AG10803 (cell line): ENCODE measurements at regions not wholly inside any gene's neighbourhood (a gene's known extent, or its start where the extent isn't known, plus 50 kb on each side); places are given as distances from the start of the nearest gene placed in this dataset.

Source experiments
- DNase-seq: peaks from one replicate; pipeline ENCODE4 v3.0.0; 2010; ENCODE audit warnings: low read depth
- H3K4me3 ChIP-seq: 2 replicates; pipeline ENCODE4 v1.5.1; 2011; ENCODE audit warnings: mild to moderate bottlenecking, low read length, control low read depth
- CTCF ChIP-seq: conservative IDR thresholded peaks from 2 replicates; pipeline ENCODE4 v1.5.1; 2011; ENCODE audit warnings: mild to moderate bottlenecking, low read length, control low read depth, inconsistent platforms

GRCh38 chr11:103547691-103548090 lies 438.5 kb downstream of the DYNC2H1 start:
- DNase-seq = no peak
- no peak for TF ChIP-seq CTCF

GRCh38 chr11:103548838-103549237 lies 439.6 kb downstream of the DYNC2H1 start:
- H3K4me3 ChIP-seq = no peak overlapping the region
- no peak for DNase-seq
- TF ChIP-seq CTCF = no peak

More at GRCh38 chr11:103547691-103548090, 438.5 kb downstream of the DYNC2H1 start:
- no peak overlapping the region for H3K4me3 ChIP-seq

GRCh38 chr11:103550811-103551210 lies 441.6 kb downstream of the DYNC2H1 start:
- no peak for DNase-seq
- H3K4me3 ChIP-seq = no peak overlapping the region
- TF ChIP-seq CTCF = no peak

- no peak for DNase-seq
- no peak overlapping the region for H3K4me3 ChIP-seq
- TF ChIP-seq CTCF = no peak
Measured at GRCh38 chr11:103552086-103552485, 442.9 kb downstream of the DYNC2H1 start.

GRCh38 chr11:103556171-103556570 lies 446.9 kb downstream of the DYNC2H1 start:
- DNase-seq = no peak
- no peak overlapping the region for H3K4me3 ChIP-seq
- TF ChIP-seq CTCF = no peak

GRCh38 chr11:103566116-103566515 lies 456.9 kb downstream of the DYNC2H1 start:
- TF ChIP-seq CTCF = no peak
- no peak overlapping the region for H3K4me3 ChIP-seq
- DNase-seq = no peak

GRCh38 chr11:103581760-103582159 lies 454.7 kb upstream of the DDI1 start:
- no peak for TF ChIP-seq CTCF
- no peak for DNase-seq
- H3K4me3 ChIP-seq = no peak overlapping the region
